ENCODE measurements at regions not wholly inside any gene's neighbourhood (a gene's known extent, or its start where the extent isn't known, plus 50 kb on each side); places are given as distances from the start of the nearest gene placed in this dataset.

DNA sequence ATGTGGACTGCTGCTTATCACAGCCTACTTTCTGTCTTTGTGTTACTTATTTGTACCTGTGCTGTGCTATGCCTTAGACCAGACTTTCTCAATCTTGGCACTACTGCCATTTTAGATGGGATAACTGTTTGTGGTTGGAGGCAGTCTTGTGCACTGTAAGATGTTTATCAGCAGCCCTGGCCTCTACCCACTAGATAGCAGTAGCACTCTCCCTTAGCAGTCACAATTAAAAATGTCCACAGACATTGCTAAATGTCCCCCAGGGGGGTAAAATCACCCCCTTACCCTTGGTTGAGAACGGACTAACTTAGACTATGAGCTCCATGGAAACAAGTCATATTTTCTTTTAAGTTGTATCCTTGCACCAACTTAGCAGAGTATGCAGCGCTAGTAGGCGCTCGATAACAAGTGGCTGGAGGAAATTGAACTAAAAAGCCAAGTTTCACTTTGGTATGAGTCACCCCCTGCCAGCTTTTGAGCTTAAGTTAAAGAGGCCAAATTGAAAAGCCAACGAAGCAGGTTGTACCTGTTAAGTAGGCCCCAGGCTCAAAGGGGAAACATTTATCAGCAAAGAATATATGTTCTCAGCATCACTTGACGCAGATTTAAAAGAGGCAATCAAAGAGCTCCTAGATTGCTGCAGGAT lies 304.8 kb upstream of the SORL1-AS1 start:
- no peaks in the 10 kb centered on the region for H3K36me3 Mint-ChIP-seq (ENCODE audit: low read depth)
- peaks cover under 1% of the 10 kb centered on the region for H3K27me3 Mint-ChIP-seq (ENCODE audit: low read depth)
- peaks cover 6% of the 10 kb centered on the region for H3K4me1 Mint-ChIP-seq (ENCODE audit: low read depth)
- no peaks in the 10 kb centered on the region for H3K9me3 Mint-ChIP-seq (ENCODE audit: low read depth)
- H3K4me3 Mint-ChIP-seq (ENCODE audit: unreplicated experiment), result no peak overlapping the region
- TF ChIP-seq, protein P1, sequence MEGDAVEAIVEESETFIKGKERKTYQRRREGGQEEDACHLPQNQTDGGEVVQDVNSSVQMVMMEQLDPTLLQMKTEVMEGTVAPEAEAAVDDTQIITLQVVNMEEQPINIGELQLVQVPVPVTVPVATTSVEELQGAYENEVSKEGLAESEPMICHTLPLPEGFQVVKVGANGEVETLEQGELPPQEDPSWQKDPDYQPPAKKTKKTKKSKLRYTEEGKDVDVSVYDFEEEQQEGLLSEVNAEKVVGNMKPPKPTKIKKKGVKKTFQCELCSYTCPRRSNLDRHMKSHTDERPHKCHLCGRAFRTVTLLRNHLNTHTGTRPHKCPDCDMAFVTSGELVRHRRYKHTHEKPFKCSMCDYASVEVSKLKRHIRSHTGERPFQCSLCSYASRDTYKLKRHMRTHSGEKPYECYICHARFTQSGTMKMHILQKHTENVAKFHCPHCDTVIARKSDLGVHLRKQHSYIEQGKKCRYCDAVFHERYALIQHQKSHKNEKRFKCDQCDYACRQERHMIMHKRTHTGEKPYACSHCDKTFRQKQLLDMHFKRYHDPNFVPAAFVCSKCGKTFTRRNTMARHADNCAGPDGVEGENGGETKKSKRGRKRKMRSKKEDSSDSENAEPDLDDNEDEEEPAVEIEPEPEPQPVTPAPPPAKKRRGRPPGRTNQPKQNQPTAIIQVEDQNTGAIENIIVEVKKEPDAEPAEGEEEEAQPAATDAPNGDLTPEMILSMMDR (IDR thresholded peaks at IDR 0.05), result no peak
- no peak overlapping the region for H3K27ac Mint-ChIP-seq (ENCODE audit: unreplicated experiment)
- DNase-seq (ENCODE audit: low spot score), result no peak

DNA sequence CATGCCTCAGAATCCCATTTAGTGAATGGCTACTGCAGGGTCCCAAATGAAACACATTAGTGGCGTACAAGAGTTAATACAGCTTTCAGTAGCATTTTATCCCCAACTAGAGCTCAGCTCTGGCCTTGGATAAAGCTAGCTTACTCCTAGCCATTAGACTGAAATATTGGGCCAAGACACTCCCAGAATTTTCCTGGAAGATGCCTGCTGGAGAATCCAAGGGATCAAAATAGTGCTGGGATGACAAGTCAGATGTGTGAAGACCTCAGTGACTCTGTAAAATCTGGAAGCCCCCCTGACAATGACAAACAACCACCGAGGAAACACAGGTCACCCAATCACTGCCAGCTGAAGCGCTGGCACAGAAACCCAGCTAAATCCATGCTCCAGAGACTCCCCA lies 303.1 kb upstream of the SORL1-AS1 start:
- Mint-ChIP-seq H3K27me3 (ENCODE audit: low read depth) (no peaks in the 10 kb centered on the region), H3K36me3 (ENCODE audit: low read depth) (no peaks in the 10 kb centered on the region), H3K4me3 (ENCODE audit: unreplicated experiment) (no peak overlapping the region), H3K27ac (ENCODE audit: unreplicated experiment) (no peak overlapping the region), H3K4me1 (ENCODE audit: low read depth) (peaks cover 5% of the 10 kb centered on the region), H3K9me3 (ENCODE audit: low read depth) (no peaks in the 10 kb centered on the region)
- DNase-seq (ENCODE audit: low spot score), result no peak
- TF ChIP-seq, protein P1 (IDR thresholded peaks at IDR 0.05), result no peak

DNA sequence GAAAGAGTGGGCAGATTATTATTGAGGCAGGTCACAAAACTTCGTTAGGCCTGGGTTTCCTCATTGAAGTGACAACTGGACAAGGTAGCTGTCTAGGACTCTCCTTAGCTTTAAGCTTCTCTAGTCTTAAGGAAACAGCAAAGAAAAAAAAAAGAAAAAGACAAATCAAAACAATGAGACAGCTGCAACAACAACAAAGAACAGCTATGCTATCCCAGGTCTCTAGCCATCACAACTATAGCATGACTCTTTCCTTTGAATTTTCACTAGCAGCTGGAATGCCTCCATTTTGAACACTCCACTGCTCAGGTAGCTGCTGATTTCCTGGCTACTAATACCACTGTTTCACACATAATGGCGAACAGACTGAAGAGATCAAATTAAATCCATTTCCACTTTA lies 302.4 kb upstream of the SORL1-AS1 start:
- Mint-ChIP-seq H3K27ac (ENCODE audit: unreplicated experiment) (peak overlapping the region; percentile 25), H3K4me3 (ENCODE audit: unreplicated experiment) (no peak overlapping the region), H3K9me3 (ENCODE audit: low read depth) (no peaks in the 10 kb centered on the region), H3K4me1 (ENCODE audit: low read depth) (peaks cover 5% of the 10 kb centered on the region), H3K36me3 (ENCODE audit: low read depth) (no peaks in the 10 kb centered on the region), H3K27me3 (ENCODE audit: low read depth) (no peaks in the 10 kb centered on the region)
- TF ChIP-seq, protein P1 (IDR thresholded peaks at IDR 0.05), result no peak
- DNase-seq (ENCODE audit: low spot score), result no peak

DNA sequence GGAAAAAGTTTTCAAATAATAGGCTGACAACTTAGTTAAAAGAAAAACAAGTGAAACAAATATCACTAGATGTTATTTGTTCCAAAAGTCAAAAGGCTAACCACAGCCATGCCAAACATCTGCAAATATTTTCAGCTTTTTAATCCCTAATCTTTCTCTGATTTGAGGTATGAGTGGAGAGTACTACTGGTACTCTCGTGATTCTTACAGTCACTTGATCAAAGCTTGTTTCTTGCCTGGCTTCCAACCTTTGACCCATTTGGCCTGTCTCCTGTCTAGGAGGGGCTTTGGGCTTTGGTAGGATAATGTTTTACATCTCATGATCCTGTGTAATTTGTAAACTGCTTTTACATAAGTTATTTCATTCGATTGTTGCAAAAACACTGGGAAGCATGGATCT lies 301.8 kb upstream of the SORL1-AS1 start:
- no peaks in the 10 kb centered on the region for H3K9me3 Mint-ChIP-seq (ENCODE audit: low read depth)
- no peak for DNase-seq (ENCODE audit: low spot score)
- H3K4me3 Mint-ChIP-seq (ENCODE audit: unreplicated experiment), result no peak overlapping the region
- peaks cover 5% of the 10 kb centered on the region for H3K4me1 Mint-ChIP-seq (ENCODE audit: low read depth)
- peaks cover 2% of the 10 kb centered on the region for H3K36me3 Mint-ChIP-seq (ENCODE audit: low read depth)
- TF ChIP-seq, protein P1 (IDR thresholded peaks at IDR 0.05), result no peak
- peaks cover 3% of the 10 kb centered on the region for H3K27me3 Mint-ChIP-seq (ENCODE audit: low read depth)
- H3K27ac Mint-ChIP-seq (ENCODE audit: unreplicated experiment), result no peak overlapping the region

DNA sequence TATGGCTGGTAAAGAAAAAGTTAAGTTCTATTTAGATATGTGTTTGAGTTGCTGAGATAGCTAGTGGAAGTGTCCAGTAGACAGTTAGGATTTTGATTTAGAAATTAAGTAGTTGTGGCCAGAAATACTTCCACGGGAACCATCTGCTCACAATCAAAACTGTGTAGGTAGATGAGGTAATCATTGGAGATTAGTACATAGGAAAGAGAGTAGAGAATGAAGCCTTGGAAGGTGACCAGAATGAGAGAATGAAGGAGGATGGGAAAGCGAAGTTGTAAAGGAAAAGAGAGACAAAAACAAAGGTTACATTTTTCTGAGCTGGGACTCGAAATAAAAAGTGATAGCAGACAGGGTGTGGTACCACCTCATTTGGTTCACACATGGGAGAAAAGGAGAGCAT lies 296.9 kb upstream of the SORL1-AS1 start:
- no peak for DNase-seq (ENCODE audit: low spot score)
- Mint-ChIP-seq H3K27ac (ENCODE audit: unreplicated experiment) (no peak overlapping the region), H3K36me3 (ENCODE audit: low read depth) (peaks cover 2% of the 10 kb centered on the region), H3K27me3 (ENCODE audit: low read depth) (peaks cover 3% of the 10 kb centered on the region), H3K4me3 (ENCODE audit: unreplicated experiment) (no peak overlapping the region), H3K9me3 (ENCODE audit: low read depth) (peaks cover 5% of the 10 kb centered on the region), H3K4me1 (ENCODE audit: low read depth) (peaks cover under 1% of the 10 kb centered on the region)
- TF ChIP-seq, protein P1 (IDR thresholded peaks at IDR 0.05), result no peak

All from chondrocyte (in vitro differentiated cells).